ENCODE measurements at regions not wholly inside any gene's neighbourhood (a gene's known extent, or its start where the extent isn't known, plus 50 kb on each side); places are given as distances from the start of the nearest gene placed in this dataset.

DNA sequence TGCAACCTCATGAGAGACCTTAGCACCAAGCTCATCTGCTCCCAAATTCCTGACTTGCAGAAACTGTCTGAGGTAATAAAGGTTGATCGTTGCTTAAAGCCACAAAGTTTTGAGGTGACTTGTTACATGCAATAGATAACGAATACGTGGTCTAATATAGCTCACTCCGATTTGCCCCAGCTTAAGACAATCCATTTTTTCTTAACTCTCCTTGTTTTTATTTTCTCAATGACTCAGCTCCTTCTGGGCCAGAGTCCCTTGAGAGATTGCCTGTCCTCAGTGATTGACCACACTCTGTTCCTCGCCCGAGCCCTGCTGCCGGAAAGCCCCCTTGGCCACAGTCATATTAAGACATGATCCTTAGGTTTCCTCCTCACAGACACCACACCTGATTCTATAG, 63.7 kb upstream of the FANCC start:
- BruUV-seq (replicated peaks): no TSS peak
- H3K9me2 ChIP-seq (ENCODE audit: insufficient read depth): no peaks in the 10 kb centered on the region
- intact Hi-C loops (cut with micrococcal nuclease; ENCODE audit: unreplicated experiment): loop anchor here (1.0 kb wide), 1 partner anchor 24 kb away; no protein-coding TSS in a partner anchor
- no peaks in the 10 kb centered on the region for H3K27me3 ChIP-seq (ENCODE audit: insufficient read depth, low read depth)
- POLR2A ChIA-PET (ENCODE audit: unreplicated experiment): interaction anchor here (0.5 to 0.6 kb wide), 3 partner anchors 64 to 407 kb away, joined by 4 to 9 read pairs (median 7); no protein-coding TSS in a partner anchor
- no peaks in the 10 kb centered on the region for H3K79me2 ChIP-seq (ENCODE audit: low read depth)
- no peaks in the 10 kb centered on the region for H4K20me1 ChIP-seq (ENCODE audit: insufficient read depth)
- CTCF ChIA-PET: interaction anchor here (0.7 to 1.1 kb wide), 3 partner anchors 40 to 827 kb away, joined by 3 to 4 read pairs (median 3); partner anchors contain the start of gene PCAT7
- peaks cover 45% of the 10 kb centered on the region for H3F3A ChIP-seq (ENCODE audit: insufficient read depth, low read depth)
- TF ChIP-seq, protein P1, sequence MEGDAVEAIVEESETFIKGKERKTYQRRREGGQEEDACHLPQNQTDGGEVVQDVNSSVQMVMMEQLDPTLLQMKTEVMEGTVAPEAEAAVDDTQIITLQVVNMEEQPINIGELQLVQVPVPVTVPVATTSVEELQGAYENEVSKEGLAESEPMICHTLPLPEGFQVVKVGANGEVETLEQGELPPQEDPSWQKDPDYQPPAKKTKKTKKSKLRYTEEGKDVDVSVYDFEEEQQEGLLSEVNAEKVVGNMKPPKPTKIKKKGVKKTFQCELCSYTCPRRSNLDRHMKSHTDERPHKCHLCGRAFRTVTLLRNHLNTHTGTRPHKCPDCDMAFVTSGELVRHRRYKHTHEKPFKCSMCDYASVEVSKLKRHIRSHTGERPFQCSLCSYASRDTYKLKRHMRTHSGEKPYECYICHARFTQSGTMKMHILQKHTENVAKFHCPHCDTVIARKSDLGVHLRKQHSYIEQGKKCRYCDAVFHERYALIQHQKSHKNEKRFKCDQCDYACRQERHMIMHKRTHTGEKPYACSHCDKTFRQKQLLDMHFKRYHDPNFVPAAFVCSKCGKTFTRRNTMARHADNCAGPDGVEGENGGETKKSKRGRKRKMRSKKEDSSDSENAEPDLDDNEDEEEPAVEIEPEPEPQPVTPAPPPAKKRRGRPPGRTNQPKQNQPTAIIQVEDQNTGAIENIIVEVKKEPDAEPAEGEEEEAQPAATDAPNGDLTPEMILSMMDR (conservative IDR thresholded peaks at IDR 0.05): no peak
- no peak for TF ChIP-seq EZH2 (IDR thresholded peaks at IDR 0.05; ENCODE audit: low read depth)
- H3K36me3 ChIP-seq (ENCODE audit: low read depth): no peaks in the 10 kb centered on the region
- peak; percentile 53 to 90 for DNase-seq
- peaks cover 57% of the 10 kb centered on the region for H3K4me1 ChIP-seq (replicated peaks; ENCODE audit: insufficient read depth)
- H3K4me2 ChIP-seq: peak overlapping the region; percentile 72
- peak overlapping the region; percentile 24 for H2AFZ ChIP-seq
- H3K27ac ChIP-seq: peak overlapping the region; percentile 99
- H3K9me3 ChIP-seq (ENCODE audit: insufficient read depth, low read depth): no peaks in the 10 kb centered on the region; the same call in 1 of the 2 replicates
- no peak overlapping the region for H3K4me3 ChIP-seq

DNA sequence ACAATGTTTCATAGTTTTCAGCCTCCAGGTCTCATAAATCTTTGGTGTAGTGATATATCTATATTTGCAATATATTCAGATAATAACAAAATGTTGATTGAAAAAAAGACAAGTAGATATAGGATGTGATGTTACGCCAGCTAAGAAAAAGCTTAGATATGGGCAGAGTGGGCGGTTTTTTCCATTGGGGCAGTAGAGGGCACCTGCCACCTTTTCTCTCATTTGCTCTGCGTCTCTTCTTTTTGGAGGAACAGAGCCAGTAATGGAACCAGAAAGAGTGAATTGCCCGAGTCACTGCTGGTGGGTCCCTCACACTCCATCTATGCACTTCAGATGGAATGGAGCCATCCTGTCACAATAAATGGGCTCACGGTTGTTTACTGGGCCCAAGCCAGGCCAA, 62.1 kb upstream of the FANCC start:
- peaks cover 44% of the 10 kb centered on the region for H3K4me1 ChIP-seq (replicated peaks; ENCODE audit: insufficient read depth)
- H3K36me3 ChIP-seq (ENCODE audit: low read depth): no peaks in the 10 kb centered on the region
- no peaks in the 10 kb centered on the region for H3K79me2 ChIP-seq (ENCODE audit: low read depth)
- no peaks in the 10 kb centered on the region for H4K20me1 ChIP-seq (ENCODE audit: insufficient read depth)
- no peaks in the 10 kb centered on the region for H3K27me3 ChIP-seq (ENCODE audit: insufficient read depth, low read depth)
- H3F3A ChIP-seq (ENCODE audit: insufficient read depth, low read depth): peaks cover 45% of the 10 kb centered on the region
- BruUV-seq (replicated peaks): no TSS peak
- TF ChIP-seq EZH2 (IDR thresholded peaks at IDR 0.05; ENCODE audit: low read depth): no peak
- TF ChIP-seq, protein P1 (conservative IDR thresholded peaks at IDR 0.05): no peak
- CTCF ChIA-PET: interaction anchor here (0.6 kb wide), 1 partner anchor 327 kb away, joined by 3 read pairs; no protein-coding TSS in a partner anchor
- no peak overlapping the region for H3K4me2 ChIP-seq
- H3K9me3 ChIP-seq (ENCODE audit: insufficient read depth, low read depth): no peaks in the 10 kb centered on the region; the same call in 1 of the 2 replicates
- DNase-seq: no peak
- no peak overlapping the region for H2AFZ ChIP-seq
- no peaks in the 10 kb centered on the region for H3K9me2 ChIP-seq (ENCODE audit: insufficient read depth)
- intact Hi-C loops (cut with micrococcal nuclease; ENCODE audit: unreplicated experiment): no loop called here
- peak overlapping the region; percentile 99; the same call in 1 of the 2 replicates for H3K27ac ChIP-seq
- POLR2A ChIA-PET (ENCODE audit: unreplicated experiment): no interaction called here
- no peak overlapping the region for H3K4me3 ChIP-seq

DNA sequence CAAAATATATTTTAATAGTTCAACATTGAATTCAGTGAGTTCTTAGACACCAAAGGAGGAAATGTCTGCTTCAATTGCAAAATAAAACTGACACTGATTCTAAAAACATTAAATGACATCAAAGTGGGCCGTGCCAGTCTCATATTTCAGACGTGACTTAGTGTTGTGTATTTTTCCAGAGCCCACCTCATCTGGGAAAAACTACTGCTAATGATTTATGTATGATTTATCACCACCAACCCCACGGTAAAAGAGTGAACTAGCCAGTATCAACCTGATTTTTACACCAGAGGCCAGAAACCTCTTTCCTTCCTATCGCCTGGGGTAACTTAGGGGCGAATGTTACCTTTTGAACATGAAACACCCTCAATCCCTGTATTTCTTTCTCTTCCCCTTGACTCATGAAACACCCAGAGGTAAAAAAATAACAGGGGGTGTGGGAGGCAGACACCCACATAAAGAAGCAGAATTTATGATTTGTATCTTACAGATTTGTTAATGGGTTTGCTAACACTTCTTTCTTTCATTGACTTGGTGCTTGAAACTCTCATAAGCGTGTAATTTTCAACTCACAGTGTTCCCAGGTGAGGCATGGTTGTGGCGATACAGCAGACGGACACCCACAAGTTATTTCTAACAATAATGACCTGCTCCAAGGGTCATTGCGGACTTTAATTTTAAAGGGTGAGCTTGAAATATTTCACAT, 56.4 kb upstream of the FANCC start:
- Histone ChIP-seq H3K9me3 (ENCODE audit: insufficient read depth, low read depth) (no peaks in the 10 kb centered on the region; the same call in 1 of the 2 replicates), H3F3A (ENCODE audit: insufficient read depth, low read depth) (peaks cover 5% of the 10 kb centered on the region; the same call in 1 of the 2 replicates), H3K9me2 (ENCODE audit: insufficient read depth) (no peaks in the 10 kb centered on the region), H2AFZ (no peak overlapping the region), H3K27ac (no peak overlapping the region), H4K20me1 (ENCODE audit: insufficient read depth) (no peaks in the 10 kb centered on the region), H3K79me2 (ENCODE audit: low read depth) (no peaks in the 10 kb centered on the region), H3K4me1 (replicated peaks; ENCODE audit: insufficient read depth) (peaks cover 12% of the 10 kb centered on the region), H3K27me3 (ENCODE audit: insufficient read depth, low read depth) (no peaks in the 10 kb centered on the region), H3K36me3 (ENCODE audit: low read depth) (no peaks in the 10 kb centered on the region), H3K4me2 (no peak overlapping the region), H3K4me3 (no peak overlapping the region)
- BruUV-seq (replicated peaks): no TSS peak
- intact Hi-C loops (cut with micrococcal nuclease; ENCODE audit: unreplicated experiment): no loop called here
- POLR2A ChIA-PET (ENCODE audit: unreplicated experiment): no interaction called here
- DNase-seq: no peak
- no peak for TF ChIP-seq EZH2 (IDR thresholded peaks at IDR 0.05; ENCODE audit: low read depth)
- TF ChIP-seq, protein P1 (conservative IDR thresholded peaks at IDR 0.05): no peak
- CTCF ChIA-PET: no interaction called here
